OCI-LY7 (cell line): ENCODE measurements at regions not wholly inside any gene's neighbourhood (a gene's known extent, or its start where the extent isn't known, plus 50 kb on each side); places are given as distances from the start of the nearest gene placed in this dataset.

Experiments
- EZH2phosphoT487 ChIP-seq: fragments of 200-600 bp; sonication (generic); IDR thresholded peaks from 2 replicates; pipeline ENCODE4 v1.6.1; 2018; ENCODE audit warnings: low read depth, borderline replicate concordance, mild to moderate bottlenecking, mixed run types, antibody characterized with exemption, low read length, moderate library complexity, mixed read lengths
- TF ChIP-seq, protein P1 (sequence below): fragments of 200-600 bp; sonication (generic); conservative IDR thresholded peaks from 2 replicates; pipeline ENCODE4 v1.5.1; 2014; ENCODE audit warnings: mild to moderate bottlenecking, antibody characterized with exemption, low read length, moderate library complexity, mixed read lengths

DNA sequence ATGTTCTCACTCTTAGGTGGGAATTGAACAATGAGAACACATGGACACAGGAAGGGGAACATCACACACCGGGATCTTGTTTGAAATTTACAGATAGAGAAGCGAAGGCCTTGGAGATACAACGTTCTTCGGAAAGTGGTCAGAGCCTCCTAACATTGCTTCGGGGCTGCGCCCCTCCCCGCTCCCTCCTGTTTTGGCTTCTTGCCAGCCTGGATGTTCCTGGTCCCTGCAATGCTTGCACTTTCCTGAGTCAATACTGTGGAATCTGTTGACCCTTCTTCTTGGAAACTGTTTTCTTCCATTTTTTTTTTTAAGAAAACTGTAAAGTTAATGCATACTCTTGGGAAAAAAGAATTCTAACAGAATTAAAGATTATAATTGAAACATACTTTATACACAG is 360.8 kb downstream of the SOCS6 start:
- TF ChIP-seq, protein P1, sequence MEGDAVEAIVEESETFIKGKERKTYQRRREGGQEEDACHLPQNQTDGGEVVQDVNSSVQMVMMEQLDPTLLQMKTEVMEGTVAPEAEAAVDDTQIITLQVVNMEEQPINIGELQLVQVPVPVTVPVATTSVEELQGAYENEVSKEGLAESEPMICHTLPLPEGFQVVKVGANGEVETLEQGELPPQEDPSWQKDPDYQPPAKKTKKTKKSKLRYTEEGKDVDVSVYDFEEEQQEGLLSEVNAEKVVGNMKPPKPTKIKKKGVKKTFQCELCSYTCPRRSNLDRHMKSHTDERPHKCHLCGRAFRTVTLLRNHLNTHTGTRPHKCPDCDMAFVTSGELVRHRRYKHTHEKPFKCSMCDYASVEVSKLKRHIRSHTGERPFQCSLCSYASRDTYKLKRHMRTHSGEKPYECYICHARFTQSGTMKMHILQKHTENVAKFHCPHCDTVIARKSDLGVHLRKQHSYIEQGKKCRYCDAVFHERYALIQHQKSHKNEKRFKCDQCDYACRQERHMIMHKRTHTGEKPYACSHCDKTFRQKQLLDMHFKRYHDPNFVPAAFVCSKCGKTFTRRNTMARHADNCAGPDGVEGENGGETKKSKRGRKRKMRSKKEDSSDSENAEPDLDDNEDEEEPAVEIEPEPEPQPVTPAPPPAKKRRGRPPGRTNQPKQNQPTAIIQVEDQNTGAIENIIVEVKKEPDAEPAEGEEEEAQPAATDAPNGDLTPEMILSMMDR: no peak
- TF ChIP-seq EZH2phosphoT487: no peak
